IPS-15b (cell line): ENCODE measurements at regions not wholly inside any gene's neighbourhood (a gene's known extent, or its start where the extent isn't known, plus 50 kb on each side); places are given as distances from the start of the nearest gene placed in this dataset.

ENCODE experiments used
- H3K27me3 ChIP-seq: one replicate; pipeline ENCODE4 v1.6.1; 2013; ENCODE audit warnings: low read length; ENCODE audit not compliant: control insufficient read depth, insufficient read depth
- H3K36me3 ChIP-seq: one replicate; pipeline ENCODE4 v1.6.1; 2013; ENCODE audit warnings: low read length; ENCODE audit not compliant: control insufficient read depth, insufficient read depth
- H3K4me1 ChIP-seq: one replicate; pipeline ENCODE4 v1.6.1; 2013; ENCODE audit warnings: mild to moderate bottlenecking, low read length; ENCODE audit not compliant: control insufficient read depth, insufficient read depth
- H3K4me3 ChIP-seq: one replicate; pipeline ENCODE4 v1.5.1; 2013; ENCODE audit warnings: low read depth, low read length
- H3K9ac ChIP-seq: one replicate; pipeline ENCODE4 v1.6.1; 2013; ENCODE audit warnings: low read depth, mild to moderate bottlenecking, low read length
- H3K9me3 ChIP-seq: one replicate; pipeline ENCODE4 v1.6.1; 2013; ENCODE audit warnings: mild to moderate bottlenecking, low read length; ENCODE audit not compliant: control insufficient read depth, insufficient read depth

GRCh38 chr6:156378853-156379252 is 398.3 kb upstream of the ARID1B start:
- Histone ChIP-seq H3K4me3 (no peak overlapping the region), H3K9ac (no peak overlapping the region), H3K36me3 (no peaks in the 10 kb centered on the region), H3K27me3 (no peaks in the 10 kb centered on the region), H3K4me1 (no peaks in the 10 kb centered on the region), H3K9me3 (no peaks in the 10 kb centered on the region)

DNA sequence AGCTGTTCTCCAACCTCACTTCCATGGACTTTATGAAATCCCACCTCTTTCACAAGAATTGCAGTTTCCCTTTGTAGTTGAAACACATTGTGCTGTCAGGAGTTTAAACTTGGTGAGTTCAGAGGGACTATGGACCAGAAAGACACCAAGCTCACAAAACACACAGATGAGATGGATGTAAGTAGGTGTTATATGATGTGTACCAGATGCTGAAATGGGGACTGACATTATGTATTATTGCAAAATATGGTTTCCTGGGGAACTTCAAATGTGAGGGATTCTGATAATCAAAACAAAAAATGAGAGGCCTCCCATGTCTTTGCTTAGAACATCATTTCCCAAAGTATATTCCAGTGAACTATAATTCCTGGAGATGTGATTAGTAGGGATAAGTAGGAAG is 401.1 kb upstream of the ARID1B start:
- H3K36me3 ChIP-seq: no peaks in the 10 kb centered on the region
- no peak overlapping the region for H3K9ac ChIP-seq
- H3K27me3 ChIP-seq: no peaks in the 10 kb centered on the region
- H3K4me3 ChIP-seq: no peak overlapping the region
- no peaks in the 10 kb centered on the region for H3K4me1 ChIP-seq
- no peaks in the 10 kb centered on the region for H3K9me3 ChIP-seq

DNA sequence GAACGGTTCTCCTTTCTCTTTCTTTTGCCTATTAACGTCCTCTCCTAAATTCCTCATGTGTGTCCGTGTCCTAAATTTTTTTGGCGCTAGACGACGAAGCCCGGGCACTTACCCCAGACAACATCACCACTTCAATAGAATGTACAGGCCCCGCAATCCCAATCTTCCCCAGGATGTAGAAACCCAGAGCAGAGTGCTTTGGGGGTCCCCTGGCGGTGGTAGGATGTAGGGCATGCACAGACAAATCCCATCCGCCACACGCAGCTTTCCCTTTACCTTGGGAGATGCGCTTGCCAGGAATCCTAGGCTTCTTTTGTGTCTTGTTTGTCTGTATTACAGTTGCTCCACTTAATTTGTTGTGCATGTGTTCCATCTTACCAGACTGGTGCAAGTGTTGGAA is 417.3 kb upstream of the ARID1B start:
- Histone ChIP-seq H3K9ac (no peak overlapping the region), H3K4me1 (no peaks in the 10 kb centered on the region), H3K27me3 (no peaks in the 10 kb centered on the region), H3K4me3 (no peak overlapping the region), H3K9me3 (no peaks in the 10 kb centered on the region), H3K36me3 (no peaks in the 10 kb centered on the region)

DNA sequence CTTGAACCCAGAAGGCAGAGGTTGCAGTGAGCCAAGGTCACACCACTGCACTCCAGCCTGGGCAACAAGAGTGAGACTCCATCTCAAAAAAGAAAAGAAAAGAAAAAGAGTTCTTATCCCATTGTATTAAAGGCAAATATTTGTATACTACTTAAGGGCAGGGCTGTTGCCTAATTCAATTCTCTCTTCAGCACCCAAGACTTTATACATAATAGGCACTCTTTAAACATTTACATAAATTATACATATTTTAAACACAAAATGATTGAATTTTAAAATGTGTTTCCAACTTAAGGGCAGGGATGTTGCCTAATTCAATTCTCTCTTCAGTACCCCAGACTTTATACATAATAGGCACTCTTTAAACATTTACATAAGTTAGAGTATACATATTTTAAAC is 424.3 kb upstream of the ARID1B start:
- no peak overlapping the region for H3K4me3 ChIP-seq
- H3K36me3 ChIP-seq: no peaks in the 10 kb centered on the region
- no peaks in the 10 kb centered on the region for H3K27me3 ChIP-seq
- H3K9me3 ChIP-seq: no peaks in the 10 kb centered on the region
- no peak overlapping the region for H3K9ac ChIP-seq
- no peaks in the 10 kb centered on the region for H3K4me1 ChIP-seq

DNA sequence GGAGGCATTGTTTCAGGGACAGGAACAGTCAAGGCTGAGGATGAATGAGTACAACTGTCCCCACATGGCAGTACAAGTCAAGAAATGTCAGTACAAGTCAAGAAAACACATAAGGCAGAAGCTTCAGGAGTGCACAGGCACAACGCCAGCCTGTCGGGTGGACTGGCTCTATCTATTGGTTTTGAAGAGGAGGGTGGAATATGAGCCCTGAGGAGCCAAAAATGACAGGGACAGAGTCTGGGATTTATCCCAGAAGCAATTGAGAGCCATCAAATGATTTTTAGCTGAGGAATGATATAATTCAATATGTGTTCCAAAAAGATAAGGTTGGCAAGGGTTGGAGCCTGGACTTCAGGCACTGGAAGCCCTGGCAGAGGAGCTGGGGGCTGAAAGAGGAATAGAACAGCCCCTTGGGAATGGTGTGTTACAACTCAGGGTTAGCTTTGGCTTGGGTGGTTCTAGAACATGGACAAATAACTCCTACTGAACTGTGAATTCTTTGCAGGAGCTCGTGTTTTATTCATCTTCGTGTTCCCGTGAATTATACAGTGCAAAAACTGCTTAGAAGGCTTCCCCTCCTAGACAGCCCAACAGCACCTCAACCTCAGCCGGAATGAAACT is 425.7 kb upstream of the ARID1B start:
- Histone ChIP-seq H3K9me3 (no peaks in the 10 kb centered on the region), H3K4me1 (no peaks in the 10 kb centered on the region), H3K4me3 (no peak overlapping the region), H3K9ac (no peak overlapping the region), H3K36me3 (no peaks in the 10 kb centered on the region), H3K27me3 (no peaks in the 10 kb centered on the region)

DNA sequence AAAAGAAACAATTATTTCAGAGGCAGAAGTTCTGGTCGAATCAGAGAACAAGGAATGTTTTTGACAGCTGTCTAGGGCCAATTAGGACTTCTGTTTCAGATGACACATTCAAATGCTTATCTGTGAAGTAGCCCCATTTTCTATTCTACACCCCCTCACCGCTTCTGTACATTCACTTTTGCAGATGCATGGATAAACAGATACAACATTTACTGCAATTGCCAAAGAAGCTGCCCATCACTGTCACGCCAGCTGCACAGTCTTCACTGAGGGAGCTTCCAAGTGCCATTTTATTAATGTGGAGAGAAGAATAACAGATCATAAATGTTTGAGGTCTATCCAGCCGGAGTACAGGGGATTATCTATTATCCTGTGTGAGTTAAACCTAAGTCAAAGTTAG is 426.8 kb upstream of the ARID1B start:
- no peak overlapping the region for H3K9ac ChIP-seq
- no peaks in the 10 kb centered on the region for H3K9me3 ChIP-seq
- no peak overlapping the region for H3K4me3 ChIP-seq
- no peaks in the 10 kb centered on the region for H3K4me1 ChIP-seq
- H3K27me3 ChIP-seq: no peaks in the 10 kb centered on the region
- H3K36me3 ChIP-seq: no peaks in the 10 kb centered on the region

GRCh38 chr6:156348849-156349248 is 428.3 kb upstream of the ARID1B start:
- Histone ChIP-seq H3K27me3 (no peaks in the 10 kb centered on the region), H3K4me3 (no peak overlapping the region)

DNA sequence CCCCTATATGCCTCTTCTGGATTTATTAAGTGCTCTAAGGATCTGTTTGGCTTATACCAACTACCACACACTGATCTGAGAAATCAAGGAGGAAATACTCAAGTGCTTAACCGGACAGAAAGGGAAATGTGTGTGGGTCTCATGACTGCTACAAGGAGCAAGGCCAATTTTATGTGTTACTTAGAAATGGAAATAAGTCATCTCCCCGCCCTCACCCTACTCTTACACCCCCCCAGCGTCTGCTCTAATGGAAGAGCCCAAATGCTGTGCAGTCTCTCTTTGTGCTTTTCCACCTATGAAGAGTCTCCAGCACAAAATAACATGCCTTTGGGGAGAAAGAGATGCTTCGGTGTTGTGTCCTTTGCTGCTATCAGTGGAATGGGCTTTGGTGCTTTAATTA is 428.8 kb upstream of the ARID1B start:
- H3K27me3 ChIP-seq: no peaks in the 10 kb centered on the region
- no peaks in the 10 kb centered on the region for H3K36me3 ChIP-seq
- H3K9me3 ChIP-seq: no peaks in the 10 kb centered on the region
- H3K4me1 ChIP-seq: no peaks in the 10 kb centered on the region
- no peak overlapping the region for H3K9ac ChIP-seq
- no peak overlapping the region for H3K4me3 ChIP-seq

More at GRCh38 chr6:156348849-156349248, 428.3 kb upstream of the ARID1B start:
- H3K9ac ChIP-seq: no peak overlapping the region
- H3K4me1 ChIP-seq: no peaks in the 10 kb centered on the region
- H3K36me3 ChIP-seq: no peaks in the 10 kb centered on the region
- no peaks in the 10 kb centered on the region for H3K9me3 ChIP-seq

GRCh38 chr6:156347656-156348055 is 429.5 kb upstream of the ARID1B start:
- Histone ChIP-seq H3K9ac (no peak overlapping the region), H3K4me1 (no peaks in the 10 kb centered on the region), H3K36me3 (no peaks in the 10 kb centered on the region), H3K4me3 (no peak overlapping the region), H3K9me3 (no peaks in the 10 kb centered on the region), H3K27me3 (no peaks in the 10 kb centered on the region)

DNA sequence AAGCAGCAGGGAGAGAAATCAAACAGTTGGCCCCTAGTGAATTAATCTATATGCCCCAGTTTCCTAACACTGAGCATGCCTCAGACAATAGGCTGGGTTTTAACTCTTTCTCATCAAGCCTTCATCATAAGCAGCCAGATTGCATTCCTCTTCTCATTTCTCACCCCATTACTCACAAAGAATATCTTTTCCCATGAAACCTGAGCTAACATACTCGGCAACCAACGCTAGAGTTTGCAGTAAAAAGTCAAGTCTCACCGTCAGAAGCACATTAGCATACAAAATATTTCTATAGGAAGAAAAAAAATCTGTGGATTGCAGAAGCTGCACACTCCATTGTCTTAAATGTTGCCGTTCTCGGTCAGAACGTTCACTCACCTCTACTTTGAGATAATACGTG is 429.9 kb upstream of the ARID1B start:
- no peaks in the 10 kb centered on the region for H3K27me3 ChIP-seq
- no peak overlapping the region for H3K4me3 ChIP-seq
- H3K9ac ChIP-seq: no peak overlapping the region
- H3K36me3 ChIP-seq: no peaks in the 10 kb centered on the region
- no peaks in the 10 kb centered on the region for H3K9me3 ChIP-seq
- no peaks in the 10 kb centered on the region for H3K4me1 ChIP-seq

GRCh38 chr6:156345700-156346099 is 431.5 kb upstream of the ARID1B start:
- Histone ChIP-seq H3K4me3 (no peak overlapping the region), H3K9me3 (no peaks in the 10 kb centered on the region)

GRCh38 chr6:156344491-156344890 is 432.7 kb upstream of the ARID1B start:
- Histone ChIP-seq H3K9ac (no peak overlapping the region), H3K9me3 (no peaks in the 10 kb centered on the region), H3K4me3 (no peak overlapping the region), H3K4me1 (no peaks in the 10 kb centered on the region), H3K36me3 (no peaks in the 10 kb centered on the region), H3K27me3 (no peaks in the 10 kb centered on the region)

More at GRCh38 chr6:156345700-156346099, 431.5 kb upstream of the ARID1B start:
- Histone ChIP-seq H3K9ac (no peak overlapping the region), H3K4me1 (no peaks in the 10 kb centered on the region), H3K27me3 (no peaks in the 10 kb centered on the region), H3K36me3 (no peaks in the 10 kb centered on the region)
